Activated CD8-positive, alpha-beta T cell treated with anti-CD3 and anti-CD28 coated beads for 36 hours (primary cell): ENCODE measurements at regions not wholly inside any gene's neighbourhood (a gene's known extent, or its start where the extent isn't known, plus 50 kb on each side); places are given as distances from the start of the nearest gene placed in this dataset.

Source experiments
- ATAC-seq: fragments of 200-7000 bp; cut with Tn5 transposase; one replicate; pipeline ENCODE4 v1.10.0; 2021; ENCODE audit warnings: mild to moderate bottlenecking, moderate library complexity
- CTCF ChIA-PET: fragments of 350-600 bp; sonication (Branson Sonifier 250); formaldehyde crosslinking; loops from one replicate; lab custom pipeline; 2021; ENCODE audit warnings: antibody characterized with exemption; lab: Charles Lee
- POLR2A ChIA-PET: fragments of 350-600 bp; sonication (Branson Sonifier 250); formaldehyde crosslinking; loops from one replicate; lab custom pipeline; 2021; ENCODE audit warnings: antibody characterized with exemption; lab: Charles Lee
- DNase-seq: peaks from one replicate; pipeline ENCODE4 v3.0.0-alpha.2; 2020
- H3K27ac Mint-ChIP-seq: one replicate; pipeline ENCODE4 v1.8.0; 2021; ENCODE audit warnings: mild to moderate bottlenecking, mixed read lengths
- H3K27me3 Mint-ChIP-seq: one replicate; pipeline ENCODE4 v1.8.0; 2021; ENCODE audit warnings: mixed read lengths
- H3K36me3 Mint-ChIP-seq: one replicate; pipeline ENCODE4 v1.8.0; 2021; ENCODE audit warnings: low read depth, mixed read lengths
- H3K4me1 Mint-ChIP-seq: one replicate; pipeline ENCODE4 v1.8.0; 2021; ENCODE audit warnings: low read depth, mixed read lengths
- H3K4me3 Mint-ChIP-seq: one replicate; pipeline ENCODE4 v1.8.0; 2021; ENCODE audit warnings: mild to moderate bottlenecking, moderate library complexity, mixed read lengths
- H3K9me3 Mint-ChIP-seq: one replicate; pipeline ENCODE4 v1.8.0; 2021; ENCODE audit warnings: mixed read lengths
- intact Hi-C: fragments of 100-400 bp; cut with micrococcal nuclease; formaldehyde crosslinking; loops from one replicate; pipeline ENCODE4 v1.10.0; 2022
- TF ChIP-seq, protein P1 (sequence below): fragments of 200-600 bp; IDR thresholded peaks from one replicate; pipeline ENCODE4 v1.8.0; 2022; ENCODE audit warnings: antibody characterized with exemption, mild to moderate bottlenecking

- POLR2A ChIA-PET: no interaction called here
- H3K36me3 Mint-ChIP-seq: no peaks in the 10 kb centered on the region
- ATAC-seq (no peak), DNase-seq (no peak)
- intact Hi-C loops: no loop called here
- no peaks in the 10 kb centered on the region for H3K4me1 Mint-ChIP-seq
- H3K9me3 Mint-ChIP-seq: no peaks in the 10 kb centered on the region
- TF ChIP-seq, protein P1, sequence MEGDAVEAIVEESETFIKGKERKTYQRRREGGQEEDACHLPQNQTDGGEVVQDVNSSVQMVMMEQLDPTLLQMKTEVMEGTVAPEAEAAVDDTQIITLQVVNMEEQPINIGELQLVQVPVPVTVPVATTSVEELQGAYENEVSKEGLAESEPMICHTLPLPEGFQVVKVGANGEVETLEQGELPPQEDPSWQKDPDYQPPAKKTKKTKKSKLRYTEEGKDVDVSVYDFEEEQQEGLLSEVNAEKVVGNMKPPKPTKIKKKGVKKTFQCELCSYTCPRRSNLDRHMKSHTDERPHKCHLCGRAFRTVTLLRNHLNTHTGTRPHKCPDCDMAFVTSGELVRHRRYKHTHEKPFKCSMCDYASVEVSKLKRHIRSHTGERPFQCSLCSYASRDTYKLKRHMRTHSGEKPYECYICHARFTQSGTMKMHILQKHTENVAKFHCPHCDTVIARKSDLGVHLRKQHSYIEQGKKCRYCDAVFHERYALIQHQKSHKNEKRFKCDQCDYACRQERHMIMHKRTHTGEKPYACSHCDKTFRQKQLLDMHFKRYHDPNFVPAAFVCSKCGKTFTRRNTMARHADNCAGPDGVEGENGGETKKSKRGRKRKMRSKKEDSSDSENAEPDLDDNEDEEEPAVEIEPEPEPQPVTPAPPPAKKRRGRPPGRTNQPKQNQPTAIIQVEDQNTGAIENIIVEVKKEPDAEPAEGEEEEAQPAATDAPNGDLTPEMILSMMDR: no peak
- peaks cover 1% of the 10 kb centered on the region for H3K27me3 Mint-ChIP-seq
- no peak overlapping the region for H3K27ac Mint-ChIP-seq
- no peak overlapping the region for H3K4me3 Mint-ChIP-seq
- CTCF ChIA-PET: no interaction called here
These were observed 440.2 kb upstream of the CCL2 start for GRCh38 chr17:33814852-33815251.

- DNase-seq: no peak
- Mint-ChIP-seq H3K4me1 (no peaks in the 10 kb centered on the region), H3K27me3 (peaks cover 1% of the 10 kb centered on the region), H3K9me3 (no peaks in the 10 kb centered on the region), H3K36me3 (no peaks in the 10 kb centered on the region), H3K27ac (no peak overlapping the region), H3K4me3 (no peak overlapping the region)
- TF ChIP-seq, protein P1: no peak
- ChIA-PET POLR2A (no interaction called here), CTCF (interaction anchor here (0.7 kb wide), 1 partner anchor 24 kb away, joined by 4 read pairs; no protein-coding TSS in a partner anchor)
- intact Hi-C loops: no loop called here
- ATAC-seq: no peak
These were observed 439.0 kb upstream of the CCL2 start for GRCh38 chr17:33816036-33816435.

GRCh38 chr17:33816842-33817617 lies 438.1 kb upstream of the CCL2 start:
- intact Hi-C loops: no loop called here
- H3K36me3 Mint-ChIP-seq: no peaks in the 10 kb centered on the region
- H3K4me3 Mint-ChIP-seq: no peak overlapping the region
- CTCF ChIA-PET: no interaction called here
- TF ChIP-seq, protein P1: no peak
- no peak for DNase-seq
- no peak for ATAC-seq
- no peaks in the 10 kb centered on the region for H3K4me1 Mint-ChIP-seq
- no peak overlapping the region for H3K27ac Mint-ChIP-seq
- no peaks in the 10 kb centered on the region for H3K9me3 Mint-ChIP-seq
- H3K27me3 Mint-ChIP-seq: peaks cover 1% of the 10 kb centered on the region
- POLR2A ChIA-PET: no interaction called here

DNA sequence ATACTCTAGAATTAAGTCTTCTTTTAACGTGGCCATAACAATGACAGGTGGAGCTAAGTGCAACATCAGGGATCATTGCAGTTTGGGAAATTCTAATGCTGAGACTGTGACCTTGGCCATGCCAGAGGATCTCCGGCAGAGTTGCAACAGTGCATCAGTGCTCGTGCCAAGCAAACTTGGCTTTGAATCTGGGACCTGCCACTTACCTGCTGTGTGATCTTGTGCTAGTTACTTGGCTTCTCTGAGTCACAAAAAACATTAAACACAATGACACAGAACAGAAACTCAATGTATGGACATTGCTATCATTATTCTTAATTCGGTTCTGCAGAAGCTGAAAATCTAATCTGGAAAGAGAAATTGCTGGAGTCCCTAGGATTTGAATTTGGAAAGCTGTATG lies 435.5 kb upstream of the CCL2 start:
- ATAC-seq (no peak), DNase-seq (no peak)
- TF ChIP-seq, protein P1: no peak
- Mint-ChIP-seq H3K36me3 (no peaks in the 10 kb centered on the region), H3K9me3 (no peaks in the 10 kb centered on the region), H3K4me1 (no peaks in the 10 kb centered on the region), H3K27ac (no peak overlapping the region), H3K27me3 (peaks cover 5% of the 10 kb centered on the region), H3K4me3 (no peak overlapping the region)
- CTCF ChIA-PET: interaction anchor here (1.2 to 1.6 kb wide), 2 partner anchors 27 to 41 kb away, joined by 3 read pairs; no protein-coding TSS in a partner anchor
- POLR2A ChIA-PET: no interaction called here
- intact Hi-C loops: no loop called here

DNA sequence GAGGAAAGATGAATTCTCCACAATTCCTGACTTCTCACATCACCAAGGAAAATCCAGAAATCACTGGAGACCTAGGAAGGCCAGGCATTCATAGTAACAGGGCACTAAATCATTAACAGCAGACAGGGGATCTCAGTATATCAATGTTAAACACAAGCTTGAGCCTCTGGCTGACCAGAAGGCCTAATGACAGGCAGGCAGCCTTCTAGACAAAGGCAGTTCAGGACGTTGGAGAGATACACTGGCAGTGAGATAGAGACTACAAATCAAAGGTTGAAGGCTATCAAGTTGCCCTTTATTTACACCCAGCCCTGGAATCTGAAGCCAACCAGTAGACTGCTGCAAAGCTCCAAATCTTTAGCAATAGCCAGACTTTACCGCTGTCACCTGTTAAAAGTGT lies 422.8 kb upstream of the CCL2 start:
- ChIA-PET POLR2A (no interaction called here), CTCF (no interaction called here)
- Mint-ChIP-seq H3K27me3 (peaks cover 5% of the 10 kb centered on the region), H3K36me3 (no peaks in the 10 kb centered on the region), H3K4me3 (no peak overlapping the region), H3K9me3 (no peaks in the 10 kb centered on the region), H3K27ac (no peak overlapping the region), H3K4me1 (no peaks in the 10 kb centered on the region)
- TF ChIP-seq, protein P1: no peak
- ATAC-seq (no peak), DNase-seq (no peak)
- intact Hi-C loops: no loop called here
